CD14-positive monocyte (primary cell): ENCODE measurements at regions not wholly inside any gene's neighbourhood (a gene's known extent, or its start where the extent isn't known, plus 50 kb on each side); places are given as distances from the start of the nearest gene placed in this dataset.

Source experiments
- DNase-seq, 3 donors: peaks; one replicate each; pipeline ENCODE4 v3.0.0-alpha.2; 2011 to 2022
- H2AFZ ChIP-seq: 2 replicates; pipeline ENCODE4 v1.6.0; 2012; ENCODE audit warnings: mild to moderate bottlenecking, low read depth, low read length, inconsistent platforms; ENCODE audit not compliant: insufficient read depth, poor library complexity, severe bottlenecking
- H3K27ac ChIP-seq, 2 donors: 1 replicate in 1 of 2; 2 replicates in 1 of 2; pipeline ENCODE4 v1.5.1; 2012 to 2013; ENCODE audit warnings: low read length in 2 of 2, control low read depth in 1 of 2, inconsistent platforms in 1 of 2, low read depth in 1 of 2, mild to moderate bottlenecking in 1 of 2
- H3K27me3 ChIP-seq, 2 donors: one replicate each; pipeline versions ENCODE4 v1.6.0 to v1.6.1; 2011 to 2013; ENCODE audit warnings: low read length in 2 of 2; ENCODE audit not compliant: control insufficient read depth in 2 of 2, insufficient read depth in 2 of 2
- H3K36me3 ChIP-seq, 2 donors: replicated peaks in 1 of 2; 1 replicate in 1 of 2; 2 replicates in 1 of 2; pipeline versions ENCODE4 v1.5.1 to v1.6.1; 2012 to 2013; ENCODE audit warnings: low read length in 2 of 2, control low read depth in 1 of 2, inconsistent platforms in 1 of 2, mild to moderate bottlenecking in 1 of 2; ENCODE audit not compliant: insufficient read depth in 2 of 2, control insufficient read depth in 1 of 2
- H3K4me1 ChIP-seq, 2 donors: 1 replicate in 1 of 2; 2 replicates in 1 of 2; pipeline versions ENCODE4 v1.5.1 to v1.6.1; 2012 to 2013; ENCODE audit warnings: low read length in 2 of 2, control low read depth in 1 of 2, inconsistent platforms in 1 of 2, mild to moderate bottlenecking in 1 of 2, moderate library complexity in 1 of 2; ENCODE audit not compliant: insufficient read depth in 2 of 2, control insufficient read depth in 1 of 2
- H3K4me2 ChIP-seq: replicated peaks from 2 replicates; pipeline ENCODE3; 2012; ENCODE audit warnings: low read length, moderate library complexity, mild to moderate bottlenecking; ENCODE audit not compliant: poor library complexity, severe bottlenecking; ENCODE audit errors: extremely low read depth
- H3K4me3 ChIP-seq, 3 experiments: fragments of 200-600 bp in 1 of 3; sonication (generic) in 1 of 3; replicated peaks in 1 of 3; 1 replicate in 2 of 3; 2 replicates in 1 of 3; pipeline ENCODE4 v1.5.1; 2011 to 2013; ENCODE audit warnings: low read length in 3 of 3, mild to moderate bottlenecking in 3 of 3, control low read depth in 2 of 3, low read depth in 2 of 3, inconsistent platforms in 1 of 3, moderate library complexity in 1 of 3
- H3K79me2 ChIP-seq: 2 replicates; pipeline ENCODE4 v1.6.0; 2012; ENCODE audit warnings: mild to moderate bottlenecking, control low read depth, inconsistent platforms, low read length, moderate library complexity; ENCODE audit not compliant: insufficient read depth
- H3K9ac ChIP-seq: 2 replicates; pipeline ENCODE4 v1.6.0; 2017; ENCODE audit warnings: low read length, mild to moderate bottlenecking; ENCODE audit not compliant: insufficient read depth, poor library complexity, severe bottlenecking
- H3K9me3 ChIP-seq, 2 donors: replicated peaks in 1 of 2; 1 replicate in 1 of 2; 2 replicates in 1 of 2; pipeline versions ENCODE4 v1.5.1 to v1.6.1; 2012 to 2013; ENCODE audit warnings: low read length in 2 of 2, control low read depth in 1 of 2; ENCODE audit not compliant: control insufficient read depth in 1 of 2, insufficient read depth in 1 of 2
- H4K20me1 ChIP-seq: 2 replicates; pipeline ENCODE4 v1.6.0; 2012; ENCODE audit warnings: mild to moderate bottlenecking, low read length, control low read depth, moderate library complexity; ENCODE audit not compliant: insufficient read depth
- H3K27ac Mint-ChIP-seq, 7 donors: one replicate each; pipeline ENCODE4 v1.8.0; 2020; ENCODE audit warnings: mild to moderate bottlenecking in 7 of 7, mixed read lengths in 7 of 7, moderate library complexity in 6 of 7, inconsistent platforms in 2 of 7
- H3K27me3 Mint-ChIP-seq, 3 donors: one replicate each; pipeline ENCODE4 v1.8.0; 2021 to 2022; ENCODE audit warnings: low read depth in 3 of 3, mild to moderate bottlenecking in 3 of 3, mixed read lengths in 3 of 3, moderate library complexity in 3 of 3, inconsistent platforms in 1 of 3
- H3K36me3 Mint-ChIP-seq, 2 donors: one replicate each; pipeline ENCODE4 v1.8.0; 2020; ENCODE audit warnings: mixed read lengths in 2 of 2, inconsistent platforms in 1 of 2, mild to moderate bottlenecking in 1 of 2
- H3K4me1 Mint-ChIP-seq: one replicate; pipeline ENCODE4 v1.8.0; 2020; ENCODE audit warnings: mild to moderate bottlenecking, mixed read lengths
- H3K4me3 Mint-ChIP-seq, 2 donors: one replicate each; pipeline ENCODE4 v1.8.0; 2020; ENCODE audit warnings: mild to moderate bottlenecking in 2 of 2, mixed read lengths in 2 of 2, moderate library complexity in 1 of 2
- H3K9me3 Mint-ChIP-seq, 7 donors: one replicate each; pipeline ENCODE4 v1.8.0; 2020 to 2022; ENCODE audit warnings: mixed read lengths in 7 of 7, mild to moderate bottlenecking in 6 of 7, moderate library complexity in 6 of 7, inconsistent platforms in 2 of 7
- WGBS: methylation state at CpG from one replicate; pipeline ENCODE4 v1.1.5; 2013; ENCODE audit warnings: missing lambda C conversion rate; ENCODE audit not compliant: insufficient coverage; 5-methylcytosine and 5-hydroxymethylcytosine counted together
- intact Hi-C, 2 donors: fragments of 100-400 bp; cut with micrococcal nuclease; formaldehyde crosslinking; loops; one replicate each; pipeline versions ENCODE4 v1.15.0 to v1.15.1; 2023
- TF ChIP-seq, protein P1 (sequence below): fragments of 200-600 bp; IDR thresholded peaks from one replicate; pipeline ENCODE4 v1.8.0; 2022; ENCODE audit warnings: antibody characterized with exemption, mild to moderate bottlenecking

DNA sequence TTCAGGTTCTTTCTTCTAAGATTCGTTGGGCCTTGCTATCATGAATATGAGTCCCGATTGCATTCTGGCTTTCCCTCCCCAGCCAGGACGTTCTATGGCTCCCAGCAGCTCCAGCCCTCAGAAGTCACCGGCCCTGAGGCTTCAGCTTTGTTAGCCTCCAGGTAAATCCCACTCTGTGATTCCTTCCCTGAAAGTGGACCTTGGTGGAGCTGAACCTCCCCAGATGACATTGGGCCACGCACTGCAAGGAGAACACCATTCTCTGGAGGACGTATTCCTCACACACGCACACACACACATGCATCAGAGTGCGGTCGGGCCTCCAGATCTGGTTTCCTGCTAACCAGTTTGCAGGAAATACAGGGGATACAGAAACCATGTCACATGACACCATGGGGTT is 487.3 kb upstream of the CDH4 start:
- Mint-ChIP-seq H3K27me3 (peaks cover 0 to 3% (median 2%) of the 10 kb centered on the region in 3 donors), H3K27ac (no peak overlapping the region), H3K36me3 (no peaks in the 10 kb centered on the region), H3K4me3 (no peak overlapping the region), H3K4me1 (no peaks in the 10 kb centered on the region), H3K9me3 (peaks cover 0 to 8% (median 5%) of the 10 kb centered on the region in 7 donors)
- H3K27me3 ChIP-seq: no peaks in the 10 kb centered on the region
- peaks cover 0 to 8% of the 10 kb centered on the region in 2 donors for H3K9me3 ChIP-seq
- intact Hi-C loops: no loop called here
- no peak overlapping the region for H3K27ac ChIP-seq
- H3K4me3 ChIP-seq: no peak overlapping the region
- H4K20me1 ChIP-seq: no peaks in the 10 kb centered on the region
- no peaks in the 10 kb centered on the region for H3K36me3 ChIP-seq
- no peak overlapping the region for H3K4me2 ChIP-seq
- no peak overlapping the region for H2AFZ ChIP-seq
- no peak for DNase-seq
- TF ChIP-seq, protein P1, sequence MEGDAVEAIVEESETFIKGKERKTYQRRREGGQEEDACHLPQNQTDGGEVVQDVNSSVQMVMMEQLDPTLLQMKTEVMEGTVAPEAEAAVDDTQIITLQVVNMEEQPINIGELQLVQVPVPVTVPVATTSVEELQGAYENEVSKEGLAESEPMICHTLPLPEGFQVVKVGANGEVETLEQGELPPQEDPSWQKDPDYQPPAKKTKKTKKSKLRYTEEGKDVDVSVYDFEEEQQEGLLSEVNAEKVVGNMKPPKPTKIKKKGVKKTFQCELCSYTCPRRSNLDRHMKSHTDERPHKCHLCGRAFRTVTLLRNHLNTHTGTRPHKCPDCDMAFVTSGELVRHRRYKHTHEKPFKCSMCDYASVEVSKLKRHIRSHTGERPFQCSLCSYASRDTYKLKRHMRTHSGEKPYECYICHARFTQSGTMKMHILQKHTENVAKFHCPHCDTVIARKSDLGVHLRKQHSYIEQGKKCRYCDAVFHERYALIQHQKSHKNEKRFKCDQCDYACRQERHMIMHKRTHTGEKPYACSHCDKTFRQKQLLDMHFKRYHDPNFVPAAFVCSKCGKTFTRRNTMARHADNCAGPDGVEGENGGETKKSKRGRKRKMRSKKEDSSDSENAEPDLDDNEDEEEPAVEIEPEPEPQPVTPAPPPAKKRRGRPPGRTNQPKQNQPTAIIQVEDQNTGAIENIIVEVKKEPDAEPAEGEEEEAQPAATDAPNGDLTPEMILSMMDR: no peak
- H3K9ac ChIP-seq: no peak overlapping the region
- 36% methylated on average over 8 of the region's 9 CpGs for WGBS
- H3K4me1 ChIP-seq: no peaks in the 10 kb centered on the region
- no peaks in the 10 kb centered on the region for H3K79me2 ChIP-seq

DNA sequence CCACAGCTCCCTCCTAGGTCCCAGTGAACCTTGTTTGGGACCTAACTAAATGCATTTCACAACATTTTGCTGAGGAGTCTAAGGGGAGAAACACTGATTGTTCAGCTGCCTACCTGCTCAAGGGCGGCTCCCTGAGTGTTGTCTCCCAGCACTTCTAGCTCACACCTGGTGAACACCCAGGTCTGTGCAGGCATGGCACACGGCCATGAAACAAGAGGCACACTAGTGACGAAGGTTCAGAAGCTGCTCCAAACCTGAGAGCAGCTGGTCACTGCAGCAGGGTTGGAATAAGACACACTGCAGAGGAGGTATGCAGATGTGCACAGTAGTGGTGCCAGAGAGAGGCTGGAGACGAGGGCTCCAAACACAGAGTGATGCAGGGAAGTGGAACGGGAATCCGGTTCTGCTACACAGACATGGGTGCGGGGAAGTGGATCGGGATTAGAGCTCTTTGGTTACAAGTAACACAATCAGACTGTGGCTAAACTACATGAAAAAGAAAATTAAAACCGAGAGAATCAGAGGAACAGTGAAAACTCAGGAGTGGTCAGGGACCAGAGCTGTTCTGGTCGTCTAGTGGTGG is 486.1 kb upstream of the CDH4 start:
- no peaks in the 10 kb centered on the region for H3K4me1 ChIP-seq
- H3K4me2 ChIP-seq: no peak overlapping the region
- peaks cover 0 to 3% (median 2%) of the 10 kb centered on the region in 3 donors for H3K27me3 Mint-ChIP-seq
- intact Hi-C loops: no loop called here
- no peaks in the 10 kb centered on the region for H3K36me3 Mint-ChIP-seq
- no peaks in the 10 kb centered on the region for H4K20me1 ChIP-seq
- peaks cover 0 to 8% (median 4%) of the 10 kb centered on the region in 7 donors for H3K9me3 Mint-ChIP-seq
- H3K27ac Mint-ChIP-seq: no peak overlapping the region
- no peak overlapping the region for H3K27ac ChIP-seq
- no peak for DNase-seq
- H3K4me3 ChIP-seq: no peak overlapping the region
- H3K9ac ChIP-seq: no peak overlapping the region
- peaks cover 0 to 6% of the 10 kb centered on the region in 2 donors for H3K9me3 ChIP-seq
- H2AFZ ChIP-seq: no peak overlapping the region
- no peaks in the 10 kb centered on the region for H3K36me3 ChIP-seq
- no peak overlapping the region for H3K4me3 Mint-ChIP-seq
- H3K4me1 Mint-ChIP-seq: no peaks in the 10 kb centered on the region
- no peaks in the 10 kb centered on the region for H3K27me3 ChIP-seq
- 85% methylated on average over 8 of the region's 10 CpGs for WGBS
- TF ChIP-seq, protein P1: no peak
- no peaks in the 10 kb centered on the region for H3K79me2 ChIP-seq
